ENCODE measurements at regions not wholly inside any gene's neighbourhood (a gene's known extent, or its start where the extent isn't known, plus 50 kb on each side); places are given as distances from the start of the nearest gene placed in this dataset.

DNA sequence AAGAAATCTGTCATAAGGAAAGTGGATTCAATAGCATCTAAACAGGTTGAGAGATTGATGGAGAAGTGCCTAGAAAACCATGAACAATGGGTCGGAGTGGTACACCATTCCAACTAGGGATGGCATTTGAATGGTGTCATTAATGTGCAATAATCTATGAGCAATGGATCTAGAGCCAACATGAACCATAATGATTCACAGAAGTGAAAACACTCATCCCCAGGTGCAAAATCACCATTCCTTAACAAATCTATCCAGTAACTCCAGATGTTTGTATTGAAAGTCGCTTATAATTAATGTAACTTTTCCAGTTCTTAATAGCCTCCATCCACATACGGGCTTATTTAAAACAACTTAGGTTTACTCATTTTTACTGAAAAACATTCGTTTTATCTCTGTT lies 201.3 kb upstream of the ADGRL4 start:
- H3K9me3 ChIP-seq (ENCODE audit: control insufficient read depth, low read length), result no peaks in the 10 kb centered on the region
- no peak overlapping the region for H3K4me3 ChIP-seq (ENCODE audit: extremely low read depth, insufficient read depth, low read length, poor library complexity, severe bottlenecking)
- no peaks in the 10 kb centered on the region for H3K4me1 ChIP-seq (ENCODE audit: control insufficient read depth, insufficient read depth, low read length, poor library complexity, severe bottlenecking)
- H3K27ac ChIP-seq (ENCODE audit: low read depth, low read length, severe bottlenecking), result no peak overlapping the region
- no peaks in the 10 kb centered on the region for H3K36me3 ChIP-seq (ENCODE audit: control insufficient read depth, insufficient read depth, low read length)
- WGBS, 2 experiments (ENCODE audit: insufficient coverage in 2 of 2), result 100% methylated on average over 1 of the region's 4 CpGs; no CpG with 5 or more reads in 1 of the 2 experiments

DNA sequence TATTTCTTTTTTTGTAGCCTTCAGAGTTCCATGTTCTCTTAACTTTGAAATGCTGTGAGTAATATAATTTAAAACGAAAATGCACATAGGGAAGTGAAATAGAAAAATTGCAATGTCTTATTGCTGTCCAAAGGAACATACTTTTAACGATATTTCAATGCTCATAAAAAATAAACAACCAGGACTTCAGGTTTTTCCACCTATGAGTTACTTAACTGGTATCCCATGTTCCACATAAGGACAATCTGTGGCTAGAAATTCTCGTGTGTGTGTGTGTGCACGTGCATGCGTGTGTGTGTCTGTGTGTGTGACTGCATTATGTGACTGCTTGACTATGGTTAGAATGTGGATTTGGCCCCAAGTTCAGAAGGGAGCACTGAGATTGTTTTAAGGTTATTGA lies 200.8 kb upstream of the ADGRL4 start:
- Histone ChIP-seq H3K4me3 (ENCODE audit: extremely low read depth, insufficient read depth, low read length, poor library complexity, severe bottlenecking) (no peak overlapping the region), H3K4me1 (ENCODE audit: control insufficient read depth, insufficient read depth, low read length, poor library complexity, severe bottlenecking) (no peaks in the 10 kb centered on the region), H3K36me3 (ENCODE audit: control insufficient read depth, insufficient read depth, low read length) (no peaks in the 10 kb centered on the region), H3K27ac (ENCODE audit: low read depth, low read length, severe bottlenecking) (no peak overlapping the region), H3K9me3 (ENCODE audit: control insufficient read depth, low read length) (no peaks in the 10 kb centered on the region)
- 85 to 95% methylated on average over 2 to 3 of the region's 5 CpGs for WGBS, 2 experiments (ENCODE audit: insufficient coverage in 2 of 2)

DNA sequence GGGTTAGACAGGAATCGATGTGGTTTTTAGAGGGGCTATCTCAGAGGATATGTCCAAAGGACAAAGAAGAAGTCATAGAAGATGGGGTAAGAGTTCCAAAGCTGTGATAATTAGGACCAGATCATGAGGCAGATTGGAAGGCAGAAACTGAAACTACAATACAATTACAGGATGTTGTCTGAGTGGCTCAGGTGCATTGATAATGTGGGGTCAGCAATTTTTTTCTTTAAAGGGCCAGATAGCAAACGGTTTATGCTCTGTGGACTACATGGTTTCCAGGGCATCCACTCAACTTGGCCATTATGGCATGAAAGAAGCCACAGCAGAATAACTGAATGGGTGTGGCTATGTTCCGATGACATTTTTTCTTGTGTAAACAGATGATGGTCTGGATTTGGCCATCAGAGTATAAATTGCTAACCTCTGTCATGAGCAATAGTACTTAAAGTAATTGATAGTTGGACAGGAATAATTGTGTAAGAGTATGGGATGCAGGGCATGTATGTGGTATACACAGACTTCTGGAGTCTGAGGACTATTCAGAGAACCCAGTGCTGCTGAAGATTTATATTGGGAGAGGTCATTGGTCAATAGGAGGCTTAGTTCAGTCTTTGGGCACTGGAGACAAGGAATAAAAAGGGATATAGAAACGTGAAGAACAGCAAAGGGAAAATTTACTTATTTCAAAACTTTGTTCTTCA lies 198.4 kb upstream of the ADGRL4 start:
- no peaks in the 10 kb centered on the region for H3K36me3 ChIP-seq (ENCODE audit: control insufficient read depth, insufficient read depth, low read length)
- H3K9me3 ChIP-seq (ENCODE audit: control insufficient read depth, low read length), result no peaks in the 10 kb centered on the region
- H3K4me1 ChIP-seq (ENCODE audit: control insufficient read depth, insufficient read depth, low read length, poor library complexity, severe bottlenecking), result no peaks in the 10 kb centered on the region
- H3K27ac ChIP-seq (ENCODE audit: low read depth, low read length, severe bottlenecking), result no peak overlapping the region
- H3K4me3 ChIP-seq (ENCODE audit: extremely low read depth, insufficient read depth, low read length, poor library complexity, severe bottlenecking), result no peak overlapping the region
- 81 to 93% methylated on average over 2 to 3 of the region's 4 CpGs for WGBS, 2 experiments (ENCODE audit: insufficient coverage in 2 of 2)

DNA sequence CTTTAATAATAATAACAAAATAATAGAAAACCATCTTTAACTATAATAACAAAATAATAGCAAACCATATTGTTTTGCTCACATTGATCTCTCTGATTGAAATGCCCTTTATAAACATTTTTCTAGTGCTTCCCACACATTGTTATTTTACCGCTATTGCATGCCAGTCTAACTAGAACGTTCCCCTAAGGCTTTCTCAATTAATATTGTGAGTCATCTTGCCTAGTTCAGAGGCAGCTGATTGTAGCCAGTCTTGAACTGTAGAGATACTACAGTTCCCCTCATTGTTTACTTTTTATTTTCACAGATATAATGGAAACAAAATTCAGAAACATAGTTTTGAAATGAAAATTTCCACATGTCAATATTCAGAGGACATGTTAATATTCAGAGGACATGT lies 192.3 kb upstream of the ADGRL4 start:
- Histone ChIP-seq H3K36me3 (ENCODE audit: control insufficient read depth, insufficient read depth, low read length) (no peaks in the 10 kb centered on the region), H3K4me3 (ENCODE audit: extremely low read depth, insufficient read depth, low read length, poor library complexity, severe bottlenecking) (no peak overlapping the region), H3K9me3 (ENCODE audit: control insufficient read depth, low read length) (no peaks in the 10 kb centered on the region), H3K4me1 (ENCODE audit: control insufficient read depth, insufficient read depth, low read length, poor library complexity, severe bottlenecking) (no peaks in the 10 kb centered on the region), H3K27ac (ENCODE audit: low read depth, low read length, severe bottlenecking) (no peak overlapping the region)
- 0% methylated on average over 1 to 2 of the region's 2 CpGs for WGBS, 2 experiments (ENCODE audit: insufficient coverage in 2 of 2)

DNA sequence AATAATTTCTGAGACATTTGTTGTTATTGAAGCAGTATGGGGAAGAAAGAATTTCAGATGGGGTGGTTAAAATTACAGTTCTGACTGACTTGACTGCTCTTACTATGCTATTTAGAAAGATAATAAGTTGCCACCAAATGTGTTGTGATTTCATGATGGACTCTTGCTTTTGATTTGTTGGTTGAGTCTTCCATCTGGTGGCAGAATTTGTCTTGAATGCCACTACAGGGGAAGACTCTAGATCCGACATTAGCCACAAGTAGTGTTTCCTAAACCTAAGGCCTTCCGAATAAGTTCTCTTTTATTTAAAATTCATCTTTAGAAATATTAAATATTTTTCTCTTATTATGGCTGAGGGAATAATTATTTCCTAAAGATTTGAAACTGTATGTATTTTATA lies 190.9 kb upstream of the ADGRL4 start:
- Histone ChIP-seq H3K9me3 (ENCODE audit: control insufficient read depth, low read length) (no peaks in the 10 kb centered on the region), H3K36me3 (ENCODE audit: control insufficient read depth, insufficient read depth, low read length) (no peaks in the 10 kb centered on the region), H3K4me1 (ENCODE audit: control insufficient read depth, insufficient read depth, low read length, poor library complexity, severe bottlenecking) (peaks cover 9% of the 10 kb centered on the region), H3K4me3 (ENCODE audit: extremely low read depth, insufficient read depth, low read length, poor library complexity, severe bottlenecking) (no peak overlapping the region), H3K27ac (ENCODE audit: low read depth, low read length, severe bottlenecking) (no peak overlapping the region)
- no CpG with 5 or more reads among the region's 2 CpGs for WGBS, 2 experiments (ENCODE audit: insufficient coverage in 2 of 2)

DNA sequence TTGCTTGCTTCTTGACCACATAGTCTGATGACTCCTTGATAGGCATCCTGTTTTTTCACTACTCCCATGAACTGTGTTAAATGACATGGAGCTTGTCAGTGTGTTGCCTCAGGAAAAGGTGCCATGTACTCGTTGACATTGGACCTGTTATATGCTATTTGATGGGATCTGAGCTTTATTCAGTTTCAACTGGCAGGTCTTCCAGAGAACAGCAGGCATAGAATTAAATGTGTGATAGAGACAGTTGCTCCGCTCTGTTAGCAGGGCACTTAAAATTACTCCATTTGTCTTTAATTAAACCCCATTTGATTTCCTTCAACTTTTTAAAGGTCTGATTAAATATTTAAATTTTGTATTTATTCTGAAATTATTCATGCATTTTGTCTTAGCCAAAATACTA lies 189.7 kb upstream of the ADGRL4 start:
- WGBS, 2 experiments (ENCODE audit: insufficient coverage in 2 of 2), result 75% methylated on average over 1 of the region's 2 CpGs; no CpG with 5 or more reads in 1 of the 2 experiments
- H3K36me3 ChIP-seq (ENCODE audit: control insufficient read depth, insufficient read depth, low read length), result no peaks in the 10 kb centered on the region

DNA sequence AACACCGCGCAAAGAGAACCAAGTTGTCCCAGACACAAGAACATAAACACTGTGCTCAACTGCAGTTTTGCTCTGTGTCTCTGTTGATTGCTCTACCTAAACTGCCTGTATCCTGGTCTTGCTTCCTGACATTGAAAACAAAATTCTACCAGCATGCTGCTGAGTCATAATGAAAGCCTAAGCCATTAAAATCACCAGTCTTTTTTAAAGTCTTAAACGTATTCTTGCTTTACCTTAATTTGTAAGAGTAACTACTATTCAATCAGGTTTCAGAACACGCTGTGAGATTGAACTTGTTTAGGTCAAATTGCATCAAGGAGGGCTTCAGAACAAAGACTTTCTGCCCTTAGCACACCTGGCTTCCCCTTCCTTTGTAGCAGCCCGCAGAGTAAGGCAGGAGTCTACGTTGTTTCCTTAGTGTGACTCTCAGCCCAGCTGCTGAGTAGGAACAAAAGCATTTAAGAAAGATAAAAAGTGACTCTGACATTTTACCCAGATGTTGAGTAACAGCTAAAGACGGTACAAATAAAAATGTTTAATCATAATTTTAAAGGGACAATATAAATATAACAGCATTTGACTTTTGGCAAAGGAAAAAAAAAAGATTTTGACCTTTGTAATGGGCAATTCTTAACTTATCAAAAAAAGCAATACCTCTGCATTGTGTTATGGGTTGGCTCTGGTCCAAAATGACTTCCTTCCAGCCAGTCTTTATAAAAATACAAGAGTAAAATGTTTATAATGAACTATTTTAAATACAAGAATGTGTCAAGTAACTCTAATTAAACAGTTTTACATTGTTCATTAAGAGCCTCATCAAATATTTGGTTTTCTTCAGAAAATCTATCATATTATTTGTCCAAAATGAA lies 186.9 kb upstream of the ADGRL4 start:
- WGBS, 2 experiments (ENCODE audit: insufficient coverage in 2 of 2), result 79 to 81% methylated on average over 4 of the region's 7 CpGs
- Histone ChIP-seq H3K27ac (ENCODE audit: low read depth, low read length, severe bottlenecking) (peak overlapping the region; percentile 33), H3K4me1 (ENCODE audit: control insufficient read depth, insufficient read depth, low read length, poor library complexity, severe bottlenecking) (peaks cover 9% of the 10 kb centered on the region), H3K36me3 (ENCODE audit: control insufficient read depth, insufficient read depth, low read length) (no peaks in the 10 kb centered on the region), H3K4me3 (ENCODE audit: extremely low read depth, insufficient read depth, low read length, poor library complexity, severe bottlenecking) (no peak overlapping the region), H3K9me3 (ENCODE audit: control insufficient read depth, low read length) (no peaks in the 10 kb centered on the region)

More for the DNA sequence above, 189.7 kb upstream of the ADGRL4 start:
- Histone ChIP-seq H3K27ac (ENCODE audit: low read depth, low read length, severe bottlenecking) (no peak overlapping the region), H3K4me3 (ENCODE audit: extremely low read depth, insufficient read depth, low read length, poor library complexity, severe bottlenecking) (no peak overlapping the region), H3K4me1 (ENCODE audit: control insufficient read depth, insufficient read depth, low read length, poor library complexity, severe bottlenecking) (peaks cover 9% of the 10 kb centered on the region), H3K9me3 (ENCODE audit: control insufficient read depth, low read length) (no peaks in the 10 kb centered on the region)

DNA sequence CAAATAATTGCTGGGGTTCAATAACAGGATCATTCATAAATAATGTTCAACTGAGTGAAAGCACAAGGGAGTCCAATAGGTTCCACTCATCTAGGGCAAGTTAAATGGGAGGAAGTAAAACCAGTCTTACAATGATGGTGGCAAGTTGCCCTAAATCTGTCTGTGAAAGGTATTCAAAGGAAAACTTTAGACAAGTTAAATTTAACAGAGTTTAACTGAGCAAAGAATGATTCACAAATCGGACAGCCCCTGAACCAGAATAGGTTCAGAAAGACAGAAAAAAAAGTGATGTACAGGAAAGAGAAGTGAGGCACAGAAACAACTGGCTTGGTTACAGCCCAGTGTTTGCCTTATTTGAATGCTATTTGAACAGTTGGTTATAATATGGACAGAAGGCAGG lies 183.5 kb upstream of the ADGRL4 start:
- WGBS, 2 experiments (ENCODE audit: insufficient coverage in 2 of 2), result 89 to 100% methylated on average over 1 of the region's 1 CpG
- Histone ChIP-seq H3K27ac (ENCODE audit: low read depth, low read length, severe bottlenecking) (no peak overlapping the region), H3K9me3 (ENCODE audit: control insufficient read depth, low read length) (no peaks in the 10 kb centered on the region), H3K36me3 (ENCODE audit: control insufficient read depth, insufficient read depth, low read length) (no peaks in the 10 kb centered on the region), H3K4me3 (ENCODE audit: extremely low read depth, insufficient read depth, low read length, poor library complexity, severe bottlenecking) (no peak overlapping the region), H3K4me1 (ENCODE audit: control insufficient read depth, insufficient read depth, low read length, poor library complexity, severe bottlenecking) (peaks cover 9% of the 10 kb centered on the region)

DNA sequence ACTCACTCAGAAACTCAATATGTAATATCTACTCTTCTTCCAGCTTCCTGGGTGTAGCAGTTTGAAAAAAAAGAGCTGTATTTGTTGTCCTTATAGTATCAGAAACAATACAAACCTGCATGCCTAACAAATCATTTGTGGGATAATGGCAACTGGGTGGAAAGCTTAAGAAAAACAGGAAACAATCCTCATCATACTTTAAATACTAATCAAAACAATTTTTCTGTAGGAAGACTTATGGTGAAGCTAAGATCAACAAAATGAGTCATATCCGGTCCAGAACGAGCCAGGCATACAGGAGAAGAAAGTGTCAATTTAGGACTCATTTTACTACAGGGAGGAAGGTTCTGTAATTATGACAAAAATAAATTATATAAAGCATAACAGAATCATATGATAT lies 181.8 kb upstream of the ADGRL4 start:
- H3K4me3 ChIP-seq (ENCODE audit: extremely low read depth, insufficient read depth, low read length, poor library complexity, severe bottlenecking), result no peak overlapping the region
- no CpG with 5 or more reads among the region's 2 CpGs for WGBS, 2 experiments (ENCODE audit: insufficient coverage in 2 of 2)
- H3K4me1 ChIP-seq (ENCODE audit: control insufficient read depth, insufficient read depth, low read length, poor library complexity, severe bottlenecking), result peaks cover 6% of the 10 kb centered on the region

DNA sequence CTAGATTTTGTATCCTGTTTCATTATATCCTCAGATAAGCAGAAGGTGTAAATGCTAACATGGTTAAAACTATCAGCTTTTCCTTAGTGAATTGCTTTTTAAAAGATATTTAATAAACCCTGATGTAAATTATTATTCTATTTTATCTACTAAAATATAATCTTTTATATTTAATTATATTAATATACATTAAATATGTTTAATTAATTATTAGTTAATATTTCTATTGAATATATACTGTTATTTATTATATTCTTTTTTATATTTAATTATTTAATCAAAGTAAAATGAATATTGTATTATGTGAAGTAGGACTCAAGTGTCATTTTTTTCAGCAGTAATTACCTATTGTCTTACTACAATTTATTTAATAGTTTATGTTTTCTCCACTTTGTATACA lies 179.7 kb upstream of the ADGRL4 start:
- no peaks in the 10 kb centered on the region for H3K9me3 ChIP-seq (ENCODE audit: control insufficient read depth, low read length)
- no peaks in the 10 kb centered on the region for H3K36me3 ChIP-seq (ENCODE audit: control insufficient read depth, insufficient read depth, low read length)
- H3K4me3 ChIP-seq (ENCODE audit: extremely low read depth, insufficient read depth, low read length, poor library complexity, severe bottlenecking), result no peak overlapping the region
- H3K4me1 ChIP-seq (ENCODE audit: control insufficient read depth, insufficient read depth, low read length, poor library complexity, severe bottlenecking), result no peaks in the 10 kb centered on the region
- H3K27ac ChIP-seq (ENCODE audit: low read depth, low read length, severe bottlenecking), result no peak overlapping the region

More for the DNA sequence above, 181.8 kb upstream of the ADGRL4 start:
- H3K27ac ChIP-seq (ENCODE audit: low read depth, low read length, severe bottlenecking), result no peak overlapping the region
- H3K9me3 ChIP-seq (ENCODE audit: control insufficient read depth, low read length), result no peaks in the 10 kb centered on the region
- H3K36me3 ChIP-seq (ENCODE audit: control insufficient read depth, insufficient read depth, low read length), result no peaks in the 10 kb centered on the region

DNA sequence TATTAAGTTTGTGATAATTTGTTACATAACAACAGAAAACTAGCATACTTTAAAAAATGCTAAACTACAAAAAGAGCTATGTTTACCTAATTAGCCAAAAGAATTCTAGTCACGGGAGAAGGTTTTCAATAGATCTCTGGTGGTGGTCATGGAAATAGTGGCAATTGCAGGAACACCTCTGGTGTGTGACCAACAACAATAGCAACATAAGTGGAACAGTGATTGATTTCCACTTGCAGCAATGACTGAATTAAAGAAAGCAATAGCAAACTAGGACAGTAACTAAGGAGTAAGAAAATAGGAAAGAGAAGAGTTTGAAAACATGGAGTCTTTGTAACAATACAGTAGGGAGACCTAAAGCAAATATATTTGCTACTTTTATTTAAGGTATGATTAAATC lies 171.3 kb upstream of the ADGRL4 start:
- Histone ChIP-seq H3K4me1 (ENCODE audit: control insufficient read depth, insufficient read depth, low read length, poor library complexity, severe bottlenecking) (no peaks in the 10 kb centered on the region), H3K27ac (ENCODE audit: low read depth, low read length, severe bottlenecking) (no peak overlapping the region), H3K4me3 (ENCODE audit: extremely low read depth, insufficient read depth, low read length, poor library complexity, severe bottlenecking) (no peak overlapping the region), H3K36me3 (ENCODE audit: control insufficient read depth, insufficient read depth, low read length) (no peaks in the 10 kb centered on the region), H3K9me3 (ENCODE audit: control insufficient read depth, low read length) (no peaks in the 10 kb centered on the region)
- whole genome bisulfite sequencing, 2 experiments (ENCODE audit: insufficient coverage in 2 of 2), result no CpG with 5 or more reads among the region's 1 CpG
